ENCODE measurements at regions not wholly inside any gene's neighbourhood (a gene's known extent, or its start where the extent isn't known, plus 50 kb on each side); places are given as distances from the start of the nearest gene placed in this dataset.

DNA sequence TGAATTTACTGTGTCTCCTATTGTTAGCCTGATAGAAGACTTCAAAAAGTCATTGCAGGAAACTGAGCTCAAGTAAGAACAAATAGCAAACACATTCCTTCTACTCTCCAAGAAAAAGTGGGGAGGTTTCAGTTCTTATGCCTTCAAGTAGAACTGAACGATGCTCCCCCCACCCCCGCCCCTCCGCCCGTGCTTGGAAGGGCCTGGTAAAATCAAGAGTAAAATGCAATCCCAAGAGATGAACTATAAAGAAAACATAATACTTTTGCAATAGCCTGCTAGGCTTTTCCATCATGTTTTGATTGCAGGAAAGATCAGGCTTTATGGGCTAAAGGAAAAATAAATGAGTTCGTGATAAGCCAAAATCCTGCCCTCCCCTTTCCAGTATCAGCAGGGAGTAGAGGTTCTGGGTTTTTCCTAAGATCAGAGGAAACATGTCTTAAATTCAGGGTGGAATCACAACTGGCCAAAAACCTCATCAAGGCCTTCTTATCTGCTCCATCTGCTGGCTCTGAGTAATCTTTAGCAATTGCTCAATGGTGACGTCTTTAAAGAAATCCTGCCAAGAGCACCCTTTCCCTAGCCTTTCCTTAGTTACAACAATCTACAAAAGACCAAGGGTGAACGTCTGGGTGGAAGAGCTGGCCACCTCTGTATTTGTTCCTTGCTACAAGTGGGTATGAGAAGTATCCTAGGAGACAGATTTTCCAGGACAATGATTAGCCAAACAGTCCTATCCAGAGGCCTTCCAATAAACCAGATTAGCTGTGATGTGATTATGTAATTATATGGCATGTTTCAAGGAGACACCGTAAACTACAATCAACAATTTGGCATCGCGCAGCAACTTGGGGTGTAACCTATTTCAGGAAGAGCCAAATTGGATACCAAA, 66.3 kb upstream of the FAM9C start:
- DNase-seq (ENCODE audit: low read depth in 3 of 3, low spot score in 1 of 3): no peak

DNA sequence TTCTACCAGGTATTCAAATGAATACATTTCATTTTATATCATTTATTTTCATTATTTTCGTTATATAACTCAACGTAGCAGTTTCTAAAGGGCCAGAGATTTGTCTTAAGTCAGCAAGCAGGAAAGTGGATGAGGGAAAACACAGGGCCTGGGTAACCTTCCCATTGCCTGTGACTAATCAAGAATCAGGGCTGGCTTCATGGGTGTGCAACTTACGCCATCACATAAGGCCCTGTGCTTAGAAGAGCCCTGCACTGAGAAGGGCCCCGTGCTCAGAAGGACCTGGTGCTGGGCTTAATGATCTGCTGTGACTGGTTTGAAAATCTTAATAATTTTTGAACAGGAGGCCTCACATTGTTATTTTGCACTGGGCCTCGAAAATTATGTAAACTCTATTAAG, 65.4 kb upstream of the FAM9C start:
- DNase-seq (ENCODE audit: low read depth in 3 of 3, low spot score in 1 of 3): no peak

GRCh38 chrX:13103914-13104274, 59.5 kb upstream of the FAM9C start:
- DNase-seq (ENCODE audit: low read depth in 3 of 3, low spot score in 1 of 3): no peak

- DNase-seq (ENCODE audit: low read depth in 3 of 3, low spot score in 1 of 3): no peak
Measured at GRCh38 chrX:13103188-13103913, 58.9 kb upstream of the FAM9C start.

DNA sequence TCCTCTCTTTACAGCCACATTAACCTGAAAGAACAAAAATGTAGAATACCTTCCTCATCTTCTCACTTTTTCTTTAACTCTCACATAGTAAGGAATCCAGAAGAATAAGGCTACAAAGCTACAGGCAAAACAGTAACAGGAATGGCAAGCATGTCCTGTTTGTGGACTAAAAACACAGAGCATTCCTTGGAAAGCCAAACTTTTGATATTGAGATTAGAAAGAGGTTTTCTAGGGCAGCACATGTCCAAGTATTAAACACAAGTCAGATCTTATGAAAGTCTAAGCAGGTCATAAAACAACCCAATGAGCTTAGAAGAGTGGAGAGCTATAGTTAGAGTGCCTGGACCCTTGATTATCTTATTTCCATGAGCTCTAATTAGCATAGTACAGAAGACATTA, 58.2 kb upstream of the FAM9C start:
- DNase-seq (ENCODE audit: low read depth in 3 of 3, low spot score in 1 of 3): no peak

DNA sequence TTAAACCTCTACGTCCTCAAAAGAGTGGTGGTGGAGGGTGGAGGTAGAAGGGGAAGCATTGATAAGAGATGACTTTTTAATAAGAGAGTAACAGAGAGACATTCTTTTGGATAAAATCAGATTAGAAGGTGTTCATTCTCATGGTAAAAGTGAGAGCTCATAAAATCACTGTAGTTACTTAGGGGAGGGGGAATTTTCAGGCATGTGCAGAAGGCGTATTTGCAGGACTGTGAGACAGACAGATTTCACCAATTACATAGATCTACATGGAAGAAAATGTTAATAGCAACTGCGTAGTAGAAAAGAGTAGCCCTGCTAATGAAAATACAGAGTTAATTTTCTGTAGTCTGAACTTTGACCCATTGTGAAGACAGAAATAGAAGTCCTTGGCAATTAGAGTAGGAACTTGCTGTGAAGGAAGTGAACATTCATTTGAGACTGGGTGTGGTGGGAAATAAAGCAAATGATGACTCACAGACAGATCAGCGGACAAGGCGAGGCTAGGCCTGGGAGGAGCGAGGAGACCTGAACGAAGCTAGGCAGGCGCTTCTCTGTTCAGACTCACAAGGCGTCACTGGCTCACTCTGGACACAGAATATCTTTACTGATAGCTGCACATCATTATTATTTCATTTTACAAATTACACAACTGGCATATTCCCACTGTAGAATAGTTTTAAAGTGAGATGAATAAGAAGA, 57.2 kb upstream of the FAM9C start:
- no peak for DNase-seq (ENCODE audit: low read depth in 3 of 3, low spot score in 1 of 3)

GRCh38 chrX:13099121-13099520, 54.7 kb upstream of the FAM9C start:
- DNase-seq (ENCODE audit: low read depth in 3 of 3, low spot score in 1 of 3): no peak

GRCh38 chrX:13096728-13097127, 52.3 kb upstream of the FAM9C start:
- DNase-seq (ENCODE audit: low read depth in 3 of 3, low spot score in 1 of 3): no peak

DNA sequence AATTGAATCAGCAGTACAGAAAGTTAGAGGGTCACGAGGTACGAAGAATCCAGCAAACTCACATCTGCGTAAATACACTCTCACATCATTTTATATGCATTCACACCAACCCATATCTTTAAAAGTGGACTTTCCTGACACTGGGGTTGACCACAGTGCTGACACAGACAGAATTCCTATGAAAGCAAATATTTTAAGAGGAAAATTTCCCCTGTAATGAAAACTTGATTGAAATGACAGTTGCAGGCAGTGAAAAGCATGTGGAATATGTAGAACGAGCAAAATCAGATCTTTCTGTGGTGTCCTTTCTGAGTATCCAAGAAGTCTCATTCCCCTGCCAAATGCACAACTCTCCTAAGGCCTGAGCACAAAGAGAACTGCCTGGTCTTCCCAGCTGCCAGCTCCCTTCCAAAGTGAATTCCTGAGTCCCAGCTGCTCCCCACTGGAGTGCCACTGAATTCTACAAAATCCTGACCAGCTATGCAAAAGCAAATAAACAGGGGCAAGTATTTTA, 50.5 kb upstream of the FAM9C start:
- DNase-seq (ENCODE audit: low read depth in 3 of 3, low spot score in 1 of 3): no peak

DNA sequence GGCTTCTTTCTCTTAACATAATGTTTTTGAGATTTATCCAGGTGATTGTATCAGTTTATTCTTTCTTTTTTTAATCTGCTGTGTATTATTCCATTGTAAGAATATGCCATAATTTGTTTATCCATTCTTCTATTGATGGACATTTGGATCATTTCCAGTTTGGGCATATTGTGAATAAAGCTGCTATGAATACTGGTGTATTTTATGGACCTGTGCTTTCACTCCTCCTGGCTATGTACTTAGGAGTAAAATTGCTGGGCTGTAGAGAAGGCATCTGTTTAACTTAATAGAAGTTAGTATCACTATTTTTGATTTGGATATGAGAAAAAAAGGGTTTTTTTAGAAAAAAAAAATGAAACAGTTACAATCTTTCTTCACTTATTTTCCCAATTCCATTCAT, 50.0 kb upstream of the FAM9C start:
- no peak for DNase-seq (ENCODE audit: low read depth in 3 of 3, low spot score in 1 of 3)

Measured in stimulated activated CD4-positive, alpha-beta T cell treated with anti-CD3 and anti-CD28 coated beads, TNF-alpha, amount 100 ng/mL, for 1 hour (primary cell).